G401.6 (cell line): ENCODE measurements at regions not wholly inside any gene's neighbourhood (a gene's known extent, or its start where the extent isn't known, plus 50 kb on each side); places are given as distances from the start of the nearest gene placed in this dataset.
"Not testable (repeated sequence)": the region's sequence is repeated elsewhere in the genome, so short reads cannot be mapped to it uniquely, and the experiment has no call there.

ENCODE experiments used
- FAIRE-seq: peaks from 2 replicates; lab custom pipeline; 2012; peaks lifted over from hg19 to GRCh38; lab: Jason Lieb, UNC

- no peak for FAIRE-seq
These were observed 419.8 kb downstream of the TMEM232 start for GRCh38 chr5:110306650-110307049.

DNA sequence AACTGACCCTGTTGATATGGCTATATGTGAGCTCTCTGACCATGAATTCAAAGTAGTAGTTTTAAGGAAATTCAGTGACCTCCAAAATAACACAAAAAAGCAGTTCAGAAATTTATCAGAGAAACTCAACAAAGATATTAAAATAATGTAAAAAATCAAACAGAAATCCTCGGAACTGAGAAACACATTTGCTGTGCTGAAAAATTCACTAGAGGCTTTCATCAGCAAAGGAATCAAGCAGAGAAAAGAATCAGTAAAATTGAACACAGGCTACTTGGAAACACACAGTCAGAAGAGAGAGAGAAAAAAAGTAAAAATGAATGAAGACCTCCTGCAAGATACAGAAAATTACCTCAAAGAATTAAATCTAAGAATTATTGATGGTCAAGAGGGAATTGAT is 417.2 kb downstream of the TMEM232 start:
- no peak for FAIRE-seq

GRCh38 chr5:110316566-110316965 is 409.9 kb downstream of the TMEM232 start:
- not testable (repeated sequence) for FAIRE-seq

DNA sequence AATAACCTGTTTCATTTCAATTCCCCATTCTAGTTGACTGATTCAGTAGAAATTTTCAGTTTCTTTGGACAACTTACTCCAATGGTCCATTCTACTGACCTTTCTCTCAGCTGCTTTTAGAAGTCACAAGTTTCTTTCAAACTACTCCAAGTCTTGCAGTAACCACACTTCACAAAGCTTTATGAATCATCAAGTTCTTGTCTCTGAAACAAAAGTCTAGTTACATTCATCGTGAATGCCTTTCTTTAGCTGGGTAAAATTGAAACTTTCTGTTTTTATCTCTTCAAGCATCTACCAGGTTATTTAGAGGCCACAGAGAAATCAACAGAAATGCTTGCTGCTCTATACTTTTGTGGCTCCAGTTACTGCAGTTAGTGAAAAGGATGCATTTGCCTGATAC is 405.4 kb downstream of the TMEM232 start:
- no peak for FAIRE-seq

GRCh38 chr5:110323357-110323756 is 403.1 kb downstream of the TMEM232 start:
- FAIRE-seq = no peak

GRCh38 chr5:110323832-110324231 is 402.6 kb downstream of the TMEM232 start:
- no peak for FAIRE-seq

DNA sequence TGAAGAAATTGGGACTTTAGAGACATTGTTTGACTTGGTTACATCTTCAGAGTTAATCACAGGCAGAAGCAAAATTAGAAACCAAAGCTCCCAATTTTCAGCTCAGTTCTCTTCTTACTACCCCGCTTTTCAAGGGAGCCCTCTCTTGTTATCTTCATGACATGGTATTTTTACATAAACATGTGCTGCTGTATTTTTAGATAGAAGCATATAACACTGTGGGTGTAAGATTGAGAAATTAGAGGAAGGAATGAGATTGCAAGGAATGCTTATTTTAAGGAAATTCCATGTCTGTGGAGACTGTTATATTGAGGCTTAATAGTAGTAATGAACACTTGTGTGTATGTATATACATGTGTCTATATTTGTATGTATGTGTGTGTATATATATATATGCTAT is 401.6 kb downstream of the TMEM232 start:
- no peak for FAIRE-seq

DNA sequence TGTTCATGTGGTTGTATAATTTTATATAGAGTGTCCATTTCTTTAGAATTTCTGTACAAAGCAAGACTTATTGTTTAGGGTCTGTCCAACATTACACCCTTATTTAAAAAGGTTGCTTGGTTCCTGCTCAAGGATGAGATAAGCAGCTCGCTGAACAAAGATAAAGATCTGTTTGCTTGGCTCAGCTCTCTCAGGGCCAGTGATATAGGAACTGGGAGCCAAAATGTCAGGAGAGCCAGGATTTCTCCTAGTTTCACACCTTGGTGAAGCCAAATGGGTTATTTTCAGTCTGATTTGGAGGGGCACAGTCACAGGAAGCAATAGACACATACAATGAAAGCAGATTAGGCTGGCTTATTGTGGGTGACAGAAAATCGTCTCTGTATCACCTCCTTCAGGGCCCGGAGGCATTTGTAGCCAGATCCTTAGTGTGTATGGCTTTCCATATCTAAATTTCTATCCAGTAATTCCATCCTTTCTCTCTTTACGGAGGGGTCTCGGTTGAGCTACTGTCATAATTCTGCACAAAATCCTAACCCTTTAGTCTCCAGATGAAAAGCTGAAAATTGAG is 396.4 kb downstream of the TMEM232 start:
- FAIRE-seq = no peak

GRCh38 chr5:110333384-110333783 is 393.1 kb downstream of the TMEM232 start:
- FAIRE-seq = no peak

- FAIRE-seq = no peak
These were observed 391.0 kb downstream of the TMEM232 start for GRCh38 chr5:110335361-110336066.

GRCh38 chr5:110338341-110339083 is 388.0 kb downstream of the TMEM232 start:
- no peak for FAIRE-seq

GRCh38 chr5:110339399-110339798 is 387.1 kb downstream of the TMEM232 start:
- no peak for FAIRE-seq

- FAIRE-seq = no peak
These were observed 384.6 kb downstream of the TMEM232 start for GRCh38 chr5:110341836-110342235.

- no peak for FAIRE-seq
These were observed 383.8 kb downstream of the TMEM232 start for GRCh38 chr5:110342683-110343082.

DNA sequence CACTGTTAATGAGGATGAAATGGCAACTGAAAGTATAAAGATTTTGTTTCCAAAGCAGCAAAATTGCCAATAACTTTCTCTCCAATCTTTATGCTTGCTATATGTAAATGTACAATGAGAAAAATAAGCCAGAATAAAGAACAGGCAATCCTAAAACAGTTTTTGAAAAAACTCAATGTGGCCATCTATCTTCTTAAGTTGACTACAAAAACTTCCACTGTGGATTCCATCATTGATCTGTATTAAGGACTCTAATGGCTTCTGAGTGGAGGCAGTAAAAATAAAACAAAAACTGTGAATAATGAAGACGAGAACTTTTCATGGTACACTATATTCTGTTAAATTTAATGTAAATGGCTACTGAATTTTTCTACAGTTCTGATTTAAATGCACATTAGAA is 382.9 kb downstream of the TMEM232 start:
- FAIRE-seq = no peak

DNA sequence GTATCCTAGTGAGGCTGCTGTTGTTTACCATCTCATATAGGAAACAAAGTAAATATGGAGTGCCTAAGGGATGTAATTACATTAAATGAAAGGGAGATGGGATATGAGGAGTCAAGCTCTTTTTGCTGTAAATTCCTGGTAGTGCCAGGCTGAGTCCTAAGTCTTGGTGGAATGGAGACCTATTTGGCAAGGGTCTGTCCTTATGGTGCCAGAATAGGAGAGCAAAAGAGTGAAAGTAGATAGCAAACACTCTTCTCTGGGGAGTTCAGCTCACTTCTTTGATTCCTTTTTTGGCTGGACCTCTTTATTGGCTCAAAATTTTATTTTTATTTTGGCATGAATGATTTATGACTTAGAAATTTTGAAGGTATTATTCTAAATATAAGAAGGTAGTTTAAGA is 380.8 kb downstream of the TMEM232 start:
- FAIRE-seq = no peak

DNA sequence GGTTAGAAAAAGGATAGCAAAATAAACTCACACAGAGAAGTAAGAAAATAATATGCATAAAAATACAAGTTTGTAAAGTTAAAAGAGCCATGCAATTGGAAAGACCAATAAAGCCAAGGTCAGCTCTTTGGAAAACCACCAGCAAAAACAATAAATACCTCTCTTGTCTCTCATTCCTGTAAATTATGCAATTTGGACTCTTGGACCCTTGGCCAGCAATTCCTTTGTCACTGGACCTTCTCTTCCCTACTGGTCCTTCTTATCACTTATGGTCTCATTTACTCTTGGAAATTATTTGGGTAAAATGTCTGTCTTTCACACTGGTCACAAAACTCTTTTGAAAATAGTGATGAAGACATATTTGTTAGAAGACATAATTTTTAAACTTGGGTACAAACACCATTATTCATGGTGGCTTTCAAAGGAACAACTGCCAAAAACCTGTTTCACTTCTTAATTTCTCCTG is 379.5 kb downstream of the TMEM232 start:
- no peak for FAIRE-seq

DNA sequence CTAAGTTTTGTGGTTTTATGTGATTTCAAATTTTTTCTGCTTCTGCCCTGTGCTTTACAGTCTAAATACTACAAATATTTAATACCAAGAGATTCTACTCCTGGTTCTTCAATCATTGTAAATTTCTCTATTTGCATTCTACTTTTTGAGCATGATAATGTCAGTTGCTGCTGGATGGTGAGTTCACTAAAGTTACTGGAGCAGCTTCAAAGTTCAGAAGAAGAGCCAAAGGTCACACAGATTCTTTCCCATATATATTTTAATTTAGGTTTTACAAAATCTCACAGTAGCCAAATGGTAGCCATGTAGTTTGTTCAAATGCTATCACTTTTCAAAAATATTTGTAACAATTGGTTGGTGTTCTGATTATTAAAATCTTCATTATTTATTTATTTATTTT is 378.7 kb downstream of the TMEM232 start:
- FAIRE-seq = no peak

GRCh38 chr5:110351430-110351829 is 375.0 kb downstream of the TMEM232 start:
- FAIRE-seq = no peak

GRCh38 chr5:110354311-110354710 is 372.2 kb downstream of the TMEM232 start:
- no peak for FAIRE-seq

GRCh38 chr5:110354915-110355644 is 371.4 kb downstream of the TMEM232 start:
- FAIRE-seq = no peak

GRCh38 chr5:110356677-110357076 is 369.8 kb downstream of the TMEM232 start:
- FAIRE-seq = no peak

GRCh38 chr5:110359221-110359620 is 367.2 kb downstream of the TMEM232 start:
- no peak for FAIRE-seq
